Liver (tissue), 8 donors: ENCODE measurements at regions not wholly inside any gene's neighbourhood (a gene's known extent, or its start where the extent isn't known, plus 50 kb on each side); places are given as distances from the start of the nearest gene placed in this dataset.

Experiments
- DNase-seq: peaks from one replicate; pipeline ENCODE4 v3.0.0-alpha.2; 2017; ENCODE audit warnings: low spot score
- H3K27ac ChIP-seq, 2 donors: one replicate each; pipeline ENCODE4 v1.7.0; 2013; ENCODE audit warnings: inconsistent platforms in 2 of 2, low read length in 2 of 2, control low read depth in 1 of 2, low read depth in 1 of 2, mild to moderate bottlenecking in 1 of 2
- H3K27me3 ChIP-seq, 4 donors: one replicate each; pipeline versions ENCODE4 v1.6.1 to v1.7.0; 2013; ENCODE audit warnings: low read length in 3 of 4, inconsistent platforms in 1 of 4, mild to moderate bottlenecking in 1 of 4, moderate library complexity in 1 of 4; ENCODE audit not compliant: control insufficient read depth in 4 of 4, insufficient read depth in 4 of 4
- H3K36me3 ChIP-seq, 4 donors: one replicate each; pipeline versions ENCODE4 v1.6.1 to v1.7.0; 2013; ENCODE audit warnings: low read length in 3 of 4, mild to moderate bottlenecking in 3 of 4, low read depth in 1 of 4, moderate library complexity in 1 of 4; ENCODE audit not compliant: control insufficient read depth in 4 of 4, insufficient read depth in 3 of 4
- H3K4me1 ChIP-seq, 4 donors: one replicate each; pipeline versions ENCODE4 v1.6.1 to v1.7.0; 2013; ENCODE audit warnings: low read length in 3 of 4, mild to moderate bottlenecking in 3 of 4, moderate library complexity in 1 of 4; ENCODE audit not compliant: control insufficient read depth in 4 of 4, insufficient read depth in 4 of 4
- H3K4me3 ChIP-seq, 3 donors: one replicate each; pipeline versions ENCODE4 v1.6.1 to v1.7.0; 2013; ENCODE audit warnings: low read length in 3 of 3, control low read depth in 1 of 3, low read depth in 1 of 3, mild to moderate bottlenecking in 1 of 3
- H3K9ac ChIP-seq, 2 donors: one replicate each; pipeline ENCODE4 v1.7.0; 2013; ENCODE audit warnings: low read length in 2 of 2, mild to moderate bottlenecking in 2 of 2, moderate library complexity in 2 of 2, control low read depth in 1 of 2, low read depth in 1 of 2
- H3K9me3 ChIP-seq, 4 donors: one replicate each; pipeline versions ENCODE4 v1.6.1 to v1.7.0; 2013; ENCODE audit warnings: low read length in 3 of 4; ENCODE audit not compliant: control insufficient read depth in 4 of 4
- FOXA1 ChIP-seq: IDR thresholded peaks from 2 replicates; pipeline ENCODE4 v1.6.1; 2016; ENCODE audit warnings: antibody characterized with exemption
- FOXA2 ChIP-seq: IDR thresholded peaks from 2 replicates; pipeline ENCODE4 v1.6.1; 2016; ENCODE audit warnings: antibody characterized with exemption
- GABPA ChIP-seq, 2 donors: IDR thresholded peaks in 1 of 2; conservative IDR thresholded peaks in 1 of 2; 2 replicates each; pipeline ENCODE4 v1.6.1; 2016; ENCODE audit warnings: antibody characterized with exemption in 2 of 2, mild to moderate bottlenecking in 1 of 2, moderate library complexity in 1 of 2
- HNF4A ChIP-seq, 2 donors: conservative IDR thresholded peaks; 2 replicates each; pipeline ENCODE4 v1.6.1; 2016; ENCODE audit warnings: antibody characterized with exemption in 2 of 2, mild to moderate bottlenecking in 2 of 2
- HNF4G ChIP-seq: IDR thresholded peaks from 2 replicates; pipeline ENCODE4 v1.6.1; 2016; ENCODE audit warnings: antibody characterized with exemption
- JUND ChIP-seq, 2 donors: IDR thresholded peaks; 2 replicates each; pipeline ENCODE4 v1.6.1; 2016; ENCODE audit warnings: antibody characterized with exemption in 2 of 2
- NR2F2 ChIP-seq: IDR thresholded peaks from 2 replicates; pipeline ENCODE4 v1.6.1; 2016; ENCODE audit warnings: antibody characterized with exemption
- RAD21 ChIP-seq, 2 donors: IDR thresholded peaks; 2 replicates each; pipeline ENCODE4 v1.6.1; 2016; ENCODE audit warnings: antibody characterized with exemption in 2 of 2, mild to moderate bottlenecking in 2 of 2
- RXRA ChIP-seq, 2 donors: IDR thresholded peaks; 2 replicates each; pipeline ENCODE4 v1.6.1; 2017 to 2018; ENCODE audit warnings: antibody characterized with exemption in 2 of 2, mild to moderate bottlenecking in 1 of 2
- SP1 ChIP-seq: IDR thresholded peaks from 2 replicates; pipeline ENCODE4 v1.6.1; 2018; ENCODE audit warnings: antibody characterized with exemption, mild to moderate bottlenecking
- YY1 ChIP-seq: IDR thresholded peaks from 2 replicates; pipeline ENCODE4 v1.6.1; 2016; ENCODE audit warnings: antibody characterized with exemption, mild to moderate bottlenecking
- WGBS: extraction: QIAGEN DNeasy Blood & Tissue Kit; methylation state at CpG from one replicate; pipeline ENCODE4 v1.1.7; 2013; 5-methylcytosine and 5-hydroxymethylcytosine counted together
- TF ChIP-seq, protein P1 (sequence below): IDR thresholded peaks from 2 replicates; pipeline ENCODE4 v1.6.1; 2016; ENCODE audit warnings: antibody characterized with exemption, mild to moderate bottlenecking
- TF ChIP-seq, protein P2 (sequence below): IDR thresholded peaks from 2 replicates; pipeline ENCODE4 v1.6.1; 2016; ENCODE audit warnings: antibody characterized with exemption
- TF ChIP-seq, protein P3 (sequence below): fragments of 150-350 bp; IDR thresholded peaks from 2 replicates; pipeline ENCODE4 v1.5.1; 2017; ENCODE audit warnings: improper control_type of control experiment, low read depth, low read length; ENCODE audit not compliant: missing input control
- TF ChIP-seq, protein P4 (sequence below): IDR thresholded peaks from 2 replicates; pipeline ENCODE4 v1.6.1; 2016; ENCODE audit warnings: antibody characterized with exemption
- TF ChIP-seq, protein P5 (sequence below): IDR thresholded peaks from 2 replicates; pipeline ENCODE4 v1.6.1; 2016; ENCODE audit warnings: antibody characterized with exemption
- donor health status: healthy.
- donor health status: healthy.
- donor health status: healthy.
- donor health status: healthy.
- donor health status: healthy.

DNA sequence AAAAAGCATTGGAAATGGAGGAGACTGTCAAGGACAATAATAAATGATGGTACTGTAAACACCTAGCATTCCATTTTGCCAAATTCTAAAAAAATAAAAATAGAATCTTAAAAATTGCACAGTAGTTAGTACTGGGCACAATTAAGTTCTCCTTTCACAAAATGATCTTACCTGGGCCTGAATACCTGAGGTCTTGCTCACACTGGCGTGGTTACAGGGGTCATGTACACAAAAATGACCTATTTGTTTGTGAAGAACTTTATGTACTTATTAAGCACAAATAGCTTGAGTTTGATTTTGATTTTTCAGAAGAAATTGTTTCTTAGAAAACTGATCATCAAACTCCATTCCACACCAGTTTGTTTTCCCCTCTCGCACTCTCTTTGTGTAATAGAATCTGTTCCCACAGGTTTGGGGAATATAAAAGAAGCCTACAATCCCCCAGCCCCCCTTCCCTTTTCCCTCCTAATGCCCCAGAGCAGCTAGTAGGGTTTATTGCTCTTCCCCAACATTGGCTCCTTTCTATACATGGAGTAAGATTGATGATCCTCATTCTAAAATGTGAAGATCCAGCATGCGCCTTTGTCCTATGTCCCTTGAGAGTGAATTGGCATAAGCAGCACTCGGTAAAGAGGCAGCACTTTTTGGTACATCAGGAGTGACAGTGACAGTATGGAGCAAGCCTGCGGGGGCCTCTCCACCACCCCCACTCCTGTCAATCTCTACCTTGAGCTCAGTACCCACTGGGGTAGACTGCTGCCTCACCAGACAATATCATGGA is 204.3 kb downstream of the ASCL1 start:
- DNase-seq = no peak
- Histone ChIP-seq H3K36me3 (no peaks in the 10 kb centered on the region), H3K9me3 (no peaks in the 10 kb centered on the region), H3K9ac (no peak overlapping the region), H3K27ac (peak overlapping the region; percentile 25 to 50), H3K27me3 (no peaks in the 10 kb centered on the region), H3K4me3 (no peak overlapping the region), H3K4me1 (peaks cover 2 to 24% (median 21%) of the 10 kb centered on the region in 4 donors)
- 67% methylated on average over 5 of the region's 5 CpGs for WGBS
- TF ChIP-seq, protein P1, sequence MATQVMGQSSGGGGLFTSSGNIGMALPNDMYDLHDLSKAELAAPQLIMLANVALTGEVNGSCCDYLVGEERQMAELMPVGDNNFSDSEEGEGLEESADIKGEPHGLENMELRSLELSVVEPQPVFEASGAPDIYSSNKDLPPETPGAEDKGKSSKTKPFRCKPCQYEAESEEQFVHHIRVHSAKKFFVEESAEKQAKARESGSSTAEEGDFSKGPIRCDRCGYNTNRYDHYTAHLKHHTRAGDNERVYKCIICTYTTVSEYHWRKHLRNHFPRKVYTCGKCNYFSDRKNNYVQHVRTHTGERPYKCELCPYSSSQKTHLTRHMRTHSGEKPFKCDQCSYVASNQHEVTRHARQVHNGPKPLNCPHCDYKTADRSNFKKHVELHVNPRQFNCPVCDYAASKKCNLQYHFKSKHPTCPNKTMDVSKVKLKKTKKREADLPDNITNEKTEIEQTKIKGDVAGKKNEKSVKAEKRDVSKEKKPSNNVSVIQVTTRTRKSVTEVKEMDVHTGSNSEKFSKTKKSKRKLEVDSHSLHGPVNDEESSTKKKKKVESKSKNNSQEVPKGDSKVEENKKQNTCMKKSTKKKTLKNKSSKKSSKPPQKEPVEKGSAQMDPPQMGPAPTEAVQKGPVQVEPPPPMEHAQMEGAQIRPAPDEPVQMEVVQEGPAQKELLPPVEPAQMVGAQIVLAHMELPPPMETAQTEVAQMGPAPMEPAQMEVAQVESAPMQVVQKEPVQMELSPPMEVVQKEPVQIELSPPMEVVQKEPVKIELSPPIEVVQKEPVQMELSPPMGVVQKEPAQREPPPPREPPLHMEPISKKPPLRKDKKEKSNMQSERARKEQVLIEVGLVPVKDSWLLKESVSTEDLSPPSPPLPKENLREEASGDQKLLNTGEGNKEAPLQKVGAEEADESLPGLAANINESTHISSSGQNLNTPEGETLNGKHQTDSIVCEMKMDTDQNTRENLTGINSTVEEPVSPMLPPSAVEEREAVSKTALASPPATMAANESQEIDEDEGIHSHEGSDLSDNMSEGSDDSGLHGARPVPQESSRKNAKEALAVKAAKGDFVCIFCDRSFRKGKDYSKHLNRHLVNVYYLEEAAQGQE = no peak
- TF ChIP-seq JUND (IDR thresholded peaks at IDR 0.05) (peak in 1 of 2 donors; percentile 45), HNF4A (conservative IDR thresholded peaks at IDR 0.05) (peak in 1 of 2 donors; percentile 37), FOXA2 (peak; percentile 21)

DNA sequence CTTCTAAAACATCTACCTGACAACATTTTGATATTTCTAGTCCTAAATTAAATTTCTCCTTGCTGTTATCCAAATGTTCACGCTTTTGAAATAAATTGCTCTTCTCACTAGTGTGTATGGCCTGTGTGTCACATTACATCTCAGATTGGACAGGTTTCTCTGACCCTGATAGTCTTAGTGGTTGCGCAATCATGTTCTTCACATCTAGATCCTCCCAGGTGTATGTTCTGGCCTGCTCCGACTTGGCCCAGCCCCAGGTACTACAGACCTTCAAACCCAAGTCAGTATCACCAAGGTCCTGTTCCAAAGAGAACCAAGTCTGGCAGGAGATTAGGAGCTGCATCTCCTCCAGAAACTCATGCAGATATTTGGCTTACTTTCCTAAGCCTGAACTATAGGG is 209.5 kb downstream of the ASCL1 start:
- Histone ChIP-seq H3K9ac (no peak overlapping the region), H3K27me3 (no peaks in the 10 kb centered on the region), H3K36me3 (no peaks in the 10 kb centered on the region), H3K4me1 (peaks cover 0 to 9% (median 6%) of the 10 kb centered on the region in 4 donors), H3K27ac (no peak overlapping the region), H3K4me3 (no peak overlapping the region), H3K9me3 (no peaks in the 10 kb centered on the region)
- 76% methylated on average over 3 of the region's 3 CpGs for WGBS
- TF ChIP-seq, protein P1 = no peak
- TF ChIP-seq SP1 (no peak), JUND (IDR thresholded peaks at IDR 0.05) (no peak), HNF4A (conservative IDR thresholded peaks at IDR 0.05) (peak in 1 of 2 donors; percentile 24), FOXA1 (no peak), HNF4G (no peak), RXRA (IDR thresholded peaks at IDR 0.05) (peak in 1 of 2 donors; percentile 21), GABPA (IDR thresholded peaks at IDR 0.05 in 1 of 2, conservative IDR thresholded peaks at IDR 0.05 in 1 of 2) (no peak), FOXA2 (no peak), RAD21 (IDR thresholded peaks at IDR 0.05) (no peak), YY1 (no peak), NR2F2 (no peak)
- TF ChIP-seq, protein P2, sequence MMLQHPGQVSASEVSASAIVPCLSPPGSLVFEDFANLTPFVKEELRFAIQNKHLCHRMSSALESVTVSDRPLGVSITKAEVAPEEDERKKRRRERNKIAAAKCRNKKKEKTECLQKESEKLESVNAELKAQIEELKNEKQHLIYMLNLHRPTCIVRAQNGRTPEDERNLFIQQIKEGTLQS = no peak
- TF ChIP-seq, protein P3, sequence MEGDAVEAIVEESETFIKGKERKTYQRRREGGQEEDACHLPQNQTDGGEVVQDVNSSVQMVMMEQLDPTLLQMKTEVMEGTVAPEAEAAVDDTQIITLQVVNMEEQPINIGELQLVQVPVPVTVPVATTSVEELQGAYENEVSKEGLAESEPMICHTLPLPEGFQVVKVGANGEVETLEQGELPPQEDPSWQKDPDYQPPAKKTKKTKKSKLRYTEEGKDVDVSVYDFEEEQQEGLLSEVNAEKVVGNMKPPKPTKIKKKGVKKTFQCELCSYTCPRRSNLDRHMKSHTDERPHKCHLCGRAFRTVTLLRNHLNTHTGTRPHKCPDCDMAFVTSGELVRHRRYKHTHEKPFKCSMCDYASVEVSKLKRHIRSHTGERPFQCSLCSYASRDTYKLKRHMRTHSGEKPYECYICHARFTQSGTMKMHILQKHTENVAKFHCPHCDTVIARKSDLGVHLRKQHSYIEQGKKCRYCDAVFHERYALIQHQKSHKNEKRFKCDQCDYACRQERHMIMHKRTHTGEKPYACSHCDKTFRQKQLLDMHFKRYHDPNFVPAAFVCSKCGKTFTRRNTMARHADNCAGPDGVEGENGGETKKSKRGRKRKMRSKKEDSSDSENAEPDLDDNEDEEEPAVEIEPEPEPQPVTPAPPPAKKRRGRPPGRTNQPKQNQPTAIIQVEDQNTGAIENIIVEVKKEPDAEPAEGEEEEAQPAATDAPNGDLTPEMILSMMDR = no peak
- TF ChIP-seq, protein P4, sequence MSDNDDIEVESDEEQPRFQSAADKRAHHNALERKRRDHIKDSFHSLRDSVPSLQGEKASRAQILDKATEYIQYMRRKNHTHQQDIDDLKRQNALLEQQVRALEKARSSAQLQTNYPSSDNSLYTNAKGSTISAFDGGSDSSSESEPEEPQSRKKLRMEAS = no peak
- TF ChIP-seq, protein P5, sequence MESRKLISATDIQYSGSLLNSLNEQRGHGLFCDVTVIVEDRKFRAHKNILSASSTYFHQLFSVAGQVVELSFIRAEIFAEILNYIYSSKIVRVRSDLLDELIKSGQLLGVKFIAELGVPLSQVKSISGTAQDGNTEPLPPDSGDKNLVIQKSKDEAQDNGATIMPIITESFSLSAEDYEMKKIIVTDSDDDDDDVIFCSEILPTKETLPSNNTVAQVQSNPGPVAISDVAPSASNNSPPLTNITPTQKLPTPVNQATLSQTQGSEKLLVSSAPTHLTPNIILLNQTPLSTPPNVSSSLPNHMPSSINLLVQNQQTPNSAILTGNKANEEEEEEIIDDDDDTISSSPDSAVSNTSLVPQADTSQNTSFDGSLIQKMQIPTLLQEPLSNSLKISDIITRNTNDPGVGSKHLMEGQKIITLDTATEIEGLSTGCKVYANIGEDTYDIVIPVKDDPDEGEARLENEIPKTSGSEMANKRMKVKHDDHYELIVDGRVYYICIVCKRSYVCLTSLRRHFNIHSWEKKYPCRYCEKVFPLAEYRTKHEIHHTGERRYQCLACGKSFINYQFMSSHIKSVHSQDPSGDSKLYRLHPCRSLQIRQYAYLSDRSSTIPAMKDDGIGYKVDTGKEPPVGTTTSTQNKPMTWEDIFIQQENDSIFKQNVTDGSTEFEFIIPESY = no peak
- DNase-seq = no peak
